AG20443 (cell line): ENCODE measurements at regions not wholly inside any gene's neighbourhood (a gene's known extent, or its start where the extent isn't known, plus 50 kb on each side); places are given as distances from the start of the nearest gene placed in this dataset.

Experiments
- DNase-seq: peaks from one replicate; pipeline ENCODE4 v3.0.0; 2012; ENCODE audit warnings: low spot score, mixed read lengths

DNA sequence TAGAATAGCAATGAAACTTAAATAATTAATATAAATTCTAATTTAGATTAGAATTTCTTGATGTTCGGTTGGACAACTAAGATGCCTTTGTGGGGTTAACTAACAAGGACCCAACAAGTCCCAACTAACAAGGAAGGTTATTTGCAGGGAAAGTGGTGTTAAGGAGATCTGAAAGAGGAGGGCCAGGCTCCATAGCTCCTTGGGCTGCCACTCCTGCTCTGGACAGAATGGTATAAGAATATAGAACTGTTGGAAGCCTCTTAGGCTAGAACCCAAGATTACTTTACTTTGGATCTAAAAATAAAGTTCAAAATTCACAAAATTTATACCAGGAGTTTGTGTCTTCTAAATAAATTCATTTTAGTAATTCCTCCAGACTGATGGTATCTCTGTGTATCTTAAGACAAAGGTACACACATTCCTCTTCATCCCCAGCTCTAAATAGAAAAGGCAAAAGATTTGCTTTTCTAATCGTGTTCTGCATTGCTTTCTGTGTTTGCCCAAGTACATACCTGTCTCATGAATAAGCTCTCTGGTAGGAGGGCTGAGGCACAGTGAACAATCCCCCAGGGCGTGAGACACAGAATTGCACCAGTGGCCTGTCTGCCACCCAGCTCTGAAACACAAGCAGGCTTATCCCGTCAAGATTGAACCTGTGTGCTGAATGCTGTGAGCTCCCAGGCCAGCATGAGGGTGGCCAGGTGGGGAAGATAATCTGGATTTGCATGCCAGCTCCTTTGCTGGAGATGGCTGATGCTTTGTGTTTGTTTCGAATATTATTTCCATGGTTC lies 176.0 kb downstream of the ACKR3 start:
- DNase-seq: peak; percentile 73

DNA sequence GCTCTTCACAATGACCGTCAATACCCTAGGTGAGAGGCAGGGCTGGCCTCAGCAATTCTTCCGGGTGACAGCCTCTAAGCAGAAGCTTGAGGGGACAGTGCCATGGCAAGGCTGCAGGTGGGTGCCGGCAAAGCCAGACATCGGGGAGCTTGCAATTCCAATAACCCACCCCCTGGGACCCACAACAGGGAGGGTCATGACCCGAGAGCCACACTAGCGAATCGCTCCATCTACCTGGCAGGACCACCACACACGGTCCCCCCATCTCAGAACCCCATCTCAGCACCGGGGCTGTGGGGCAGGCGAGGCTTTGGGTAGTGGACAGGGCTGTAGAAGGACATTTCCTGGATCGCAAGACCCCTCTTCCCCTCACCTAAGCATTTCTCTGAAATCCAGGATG lies 177.2 kb downstream of the ACKR3 start:
- no peak for DNase-seq

- no peak for DNase-seq
Observed at GRCh38 chr2:236747426-236747825, 177.8 kb downstream of the ACKR3 start.

- DNase-seq: no peak
Observed at GRCh38 chr2:236747925-236748324, 178.3 kb downstream of the ACKR3 start.

- DNase-seq: no peak
Observed at GRCh38 chr2:236748385-236748784, 178.8 kb downstream of the ACKR3 start.

GRCh38 chr2:236748801-236749200 lies 179.2 kb downstream of the ACKR3 start:
- no peak for DNase-seq

DNA sequence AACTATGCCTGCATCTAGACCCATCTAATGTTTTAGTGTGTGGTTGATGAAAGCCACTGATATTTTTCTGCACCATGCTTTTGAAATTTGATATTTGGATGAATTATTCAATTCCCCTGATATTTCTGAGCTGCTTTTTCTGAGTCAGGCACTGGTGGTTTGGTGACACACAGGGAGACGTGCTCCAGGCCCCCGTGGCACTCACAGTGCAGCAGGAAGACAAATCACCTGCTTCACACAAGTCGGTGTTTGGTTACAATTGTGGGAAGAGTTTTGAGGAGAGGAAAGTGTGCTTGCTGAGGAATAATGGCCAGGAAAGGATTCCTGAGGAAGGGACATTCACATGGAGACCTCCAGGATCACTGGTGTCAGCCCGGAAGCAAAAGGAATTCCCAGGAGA lies 179.7 kb downstream of the ACKR3 start:
- DNase-seq: peak; percentile 37

DNA sequence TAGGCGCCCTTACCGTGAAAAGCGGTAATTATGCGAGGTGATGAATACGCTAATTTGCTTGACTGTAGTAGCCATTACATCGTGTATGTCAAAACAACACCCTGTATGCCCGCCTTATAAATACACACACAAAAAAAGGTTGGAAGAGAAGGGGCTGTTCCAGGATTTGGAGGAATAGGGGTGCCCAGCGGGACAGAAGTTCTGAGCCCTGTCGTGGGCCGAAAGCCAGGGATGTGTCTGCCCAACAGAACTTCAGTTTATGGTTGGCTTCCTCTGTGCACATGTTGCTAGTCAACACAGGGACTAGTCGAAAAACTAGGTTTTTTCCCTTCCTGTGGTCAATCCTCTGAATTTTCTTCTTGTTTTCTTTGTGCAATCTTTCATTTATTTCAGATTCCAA lies 182.5 kb downstream of the ACKR3 start:
- DNase-seq: no peak

- DNase-seq: no peak
Observed at GRCh38 chr2:236753606-236754270, 184.1 kb downstream of the ACKR3 start.

- no peak for DNase-seq
Observed at GRCh38 chr2:236754271-236754944, 184.8 kb downstream of the ACKR3 start.

DNA sequence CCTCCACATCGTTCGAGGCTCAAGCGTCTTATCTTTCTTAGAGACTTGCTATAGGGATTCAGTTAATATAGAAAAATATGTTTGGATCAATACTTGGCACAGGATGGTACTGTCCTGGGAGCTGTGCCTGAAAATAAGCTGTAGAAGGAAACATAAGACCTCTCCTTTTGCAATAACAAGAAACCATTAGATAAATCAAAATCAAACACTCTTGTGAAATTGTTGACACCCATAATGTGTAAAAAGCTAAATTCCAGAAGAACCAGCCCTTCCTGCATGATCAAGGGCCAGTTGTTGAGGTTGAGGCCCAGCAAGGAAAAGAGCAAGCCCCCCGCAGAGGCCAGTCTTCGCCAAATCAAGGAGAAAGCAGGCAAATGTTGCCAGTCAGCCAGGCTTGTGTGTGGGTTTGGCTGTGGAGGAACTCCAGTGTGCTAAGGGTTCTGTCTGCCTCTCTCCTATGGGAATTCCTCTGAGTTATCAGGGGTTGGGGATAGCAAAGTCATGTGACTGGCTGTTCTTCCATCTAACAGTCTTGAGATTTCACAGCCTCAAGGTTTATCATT lies 185.7 kb downstream of the ACKR3 start:
- DNase-seq: no peak

- DNase-seq: no peak
Observed at GRCh38 chr2:236758406-236758805, 188.8 kb downstream of the ACKR3 start.

- DNase-seq: no peak
Observed at GRCh38 chr2:236760246-236760645, 190.6 kb downstream of the ACKR3 start.

GRCh38 chr2:236761358-236761757 lies 191.7 kb downstream of the ACKR3 start:
- DNase-seq: no peak

GRCh38 chr2:236762628-236763027 lies 193.0 kb downstream of the ACKR3 start:
- no peak for DNase-seq

DNA sequence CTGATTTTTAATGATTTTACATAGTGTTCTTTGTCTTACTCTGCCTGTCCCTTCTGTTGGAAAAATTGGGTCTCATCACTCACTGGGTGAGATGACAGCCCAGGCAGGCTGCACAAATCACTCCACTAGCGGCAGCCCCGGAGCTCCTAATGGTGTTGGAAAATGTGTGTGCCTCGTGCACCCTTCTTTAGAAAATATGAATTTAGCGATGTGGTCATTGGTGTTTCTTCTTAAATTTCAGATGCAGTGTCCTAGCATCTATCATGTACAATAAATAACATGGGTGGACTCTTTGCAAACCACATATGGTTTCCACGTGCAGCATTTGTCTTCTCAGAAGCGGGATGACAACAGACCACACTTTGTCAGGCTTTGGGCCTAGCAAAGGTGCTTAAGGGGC lies 194.2 kb downstream of the ACKR3 start:
- DNase-seq: no peak

- no peak for DNase-seq
Observed at GRCh38 chr2:236764716-236765115, 195.1 kb downstream of the ACKR3 start.

DNA sequence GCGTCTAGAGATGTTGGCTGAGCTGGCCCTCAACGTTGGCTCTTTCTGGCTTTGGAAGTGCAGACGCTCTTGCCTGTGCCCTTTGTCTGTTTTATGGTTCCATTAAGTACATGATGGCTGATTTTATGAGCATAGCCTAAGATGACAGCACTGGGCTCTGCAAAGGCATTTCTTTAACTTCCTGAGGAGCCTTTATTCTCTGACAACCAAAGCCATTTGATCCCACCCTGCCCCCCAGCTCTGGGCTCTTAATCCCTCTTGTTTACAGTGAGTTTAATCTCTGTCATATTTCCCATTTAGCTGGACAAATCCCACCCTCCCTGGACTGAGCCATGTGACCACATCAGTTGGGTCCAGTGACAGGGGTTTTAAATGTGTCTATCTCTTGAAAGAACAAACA lies 195.9 kb downstream of the ACKR3 start:
- no peak for DNase-seq

GRCh38 chr2:236766850-236767249 lies 197.2 kb downstream of the ACKR3 start:
- DNase-seq: no peak

DNA sequence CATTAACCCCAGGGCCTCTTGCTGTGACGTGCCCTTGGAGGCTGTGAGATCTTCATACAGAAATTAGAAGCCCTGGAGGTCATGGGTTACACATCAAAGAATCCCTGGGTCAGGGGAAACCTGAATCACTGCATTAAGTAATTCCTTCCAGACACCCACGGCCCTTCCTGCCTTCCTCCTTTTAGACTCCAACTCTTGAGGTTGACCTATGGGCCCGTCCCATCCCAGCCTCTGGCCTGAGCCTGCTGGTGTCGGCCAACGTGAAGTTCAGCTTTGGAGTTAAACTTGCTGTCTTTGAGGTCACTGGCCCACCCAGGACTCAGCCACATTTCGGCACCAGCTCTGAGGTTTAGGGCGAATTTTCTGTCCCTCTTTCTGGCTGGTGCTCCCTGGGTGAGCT lies 198.3 kb downstream of the ACKR3 start:
- DNase-seq: no peak

- peak; percentile 84 for DNase-seq
Observed at GRCh38 chr2:236768393-236769140, 198.9 kb downstream of the ACKR3 start.
